ENCODE measurements at regions not wholly inside any gene's neighbourhood (a gene's known extent, or its start where the extent isn't known, plus 50 kb on each side); places are given as distances from the start of the nearest gene placed in this dataset.

GRCh38 chr12:76270657-76271358 lies 77.4 kb downstream of the BBS10 start:
- peaks cover 0 to 15% (median 2%) of the 10 kb centered on the region in 3 donors for H3K4me1 ChIP-seq
- no peak overlapping the region for H3K27ac ChIP-seq
- TF ChIP-seq POLR2A (IDR thresholded peaks at IDR 0.05), result no peak
- TF ChIP-seq, protein P1, sequence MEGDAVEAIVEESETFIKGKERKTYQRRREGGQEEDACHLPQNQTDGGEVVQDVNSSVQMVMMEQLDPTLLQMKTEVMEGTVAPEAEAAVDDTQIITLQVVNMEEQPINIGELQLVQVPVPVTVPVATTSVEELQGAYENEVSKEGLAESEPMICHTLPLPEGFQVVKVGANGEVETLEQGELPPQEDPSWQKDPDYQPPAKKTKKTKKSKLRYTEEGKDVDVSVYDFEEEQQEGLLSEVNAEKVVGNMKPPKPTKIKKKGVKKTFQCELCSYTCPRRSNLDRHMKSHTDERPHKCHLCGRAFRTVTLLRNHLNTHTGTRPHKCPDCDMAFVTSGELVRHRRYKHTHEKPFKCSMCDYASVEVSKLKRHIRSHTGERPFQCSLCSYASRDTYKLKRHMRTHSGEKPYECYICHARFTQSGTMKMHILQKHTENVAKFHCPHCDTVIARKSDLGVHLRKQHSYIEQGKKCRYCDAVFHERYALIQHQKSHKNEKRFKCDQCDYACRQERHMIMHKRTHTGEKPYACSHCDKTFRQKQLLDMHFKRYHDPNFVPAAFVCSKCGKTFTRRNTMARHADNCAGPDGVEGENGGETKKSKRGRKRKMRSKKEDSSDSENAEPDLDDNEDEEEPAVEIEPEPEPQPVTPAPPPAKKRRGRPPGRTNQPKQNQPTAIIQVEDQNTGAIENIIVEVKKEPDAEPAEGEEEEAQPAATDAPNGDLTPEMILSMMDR (IDR thresholded peaks at IDR 0.05), result no peak
- no peaks in the 10 kb centered on the region for H3K27me3 ChIP-seq
- no peaks in the 10 kb centered on the region for H3K9me3 ChIP-seq
- intact Hi-C loops (cut with DNase I), result no loop called here
- WGBS, 2 donors, result 48 to 66% methylated on average over 2 of the region's 2 CpGs
- no peak overlapping the region for H3K4me3 ChIP-seq
- no peaks in the 10 kb centered on the region for H3K36me3 ChIP-seq
- DNase-seq, result no peak

GRCh38 chr12:76268267-76268666 lies 79.9 kb downstream of the BBS10 start:
- no peaks in the 10 kb centered on the region for H3K27me3 ChIP-seq
- no peak overlapping the region for H3K4me3 ChIP-seq
- 58 to 74% methylated on average over 1 of the region's 1 CpG for WGBS, 2 donors
- H3K27ac ChIP-seq, result no peak overlapping the region
- no peaks in the 10 kb centered on the region for H3K9me3 ChIP-seq
- H3K36me3 ChIP-seq, result no peaks in the 10 kb centered on the region
- no peak for TF ChIP-seq POLR2A (IDR thresholded peaks at IDR 0.05)
- TF ChIP-seq, protein P1 (IDR thresholded peaks at IDR 0.05), result no peak
- peaks cover 4 to 32% (median 8%) of the 10 kb centered on the region in 3 donors for H3K4me1 ChIP-seq
- intact Hi-C loops (cut with DNase I), result no loop called here
- DNase-seq, result no peak

DNA sequence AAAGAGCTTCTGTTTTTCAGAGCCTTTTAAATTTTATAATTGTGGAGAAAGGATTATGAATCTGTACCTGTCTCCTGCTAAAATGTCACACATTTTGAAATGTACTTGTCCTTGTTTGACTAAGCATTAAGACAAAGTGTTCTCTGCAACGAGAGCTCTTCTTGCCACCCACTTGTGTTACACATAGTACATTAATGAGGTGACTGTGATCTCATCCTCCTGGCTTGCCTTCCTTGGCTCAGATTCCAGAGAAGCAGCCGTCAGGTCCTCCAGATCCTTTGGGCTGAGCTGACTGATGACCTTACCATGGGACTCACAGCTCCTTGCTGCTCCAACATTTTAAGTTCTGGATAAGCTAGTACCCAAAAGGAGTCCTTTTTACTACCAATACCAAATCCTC lies 81.4 kb downstream of the BBS10 start:
- Histone ChIP-seq H3K27ac (peak overlapping the region; percentile 5 to 33 (median 24)), H3K36me3 (no peaks in the 10 kb centered on the region), H3K4me1 (peaks cover 4 to 32% (median 8%) of the 10 kb centered on the region in 3 donors), H3K27me3 (no peaks in the 10 kb centered on the region), H3K4me3 (no peak overlapping the region), H3K9me3 (peaks cover 0 to 6% (median 0%) of the 10 kb centered on the region in 3 donors)
- WGBS, 2 donors, result 19 to 23% methylated on average over 2 of the region's 2 CpGs
- TF ChIP-seq, protein P1 (IDR thresholded peaks at IDR 0.05), result no peak
- no peak for TF ChIP-seq POLR2A (IDR thresholded peaks at IDR 0.05)
- intact Hi-C loops (cut with DNase I), result no loop called here
- no peak for DNase-seq

DNA sequence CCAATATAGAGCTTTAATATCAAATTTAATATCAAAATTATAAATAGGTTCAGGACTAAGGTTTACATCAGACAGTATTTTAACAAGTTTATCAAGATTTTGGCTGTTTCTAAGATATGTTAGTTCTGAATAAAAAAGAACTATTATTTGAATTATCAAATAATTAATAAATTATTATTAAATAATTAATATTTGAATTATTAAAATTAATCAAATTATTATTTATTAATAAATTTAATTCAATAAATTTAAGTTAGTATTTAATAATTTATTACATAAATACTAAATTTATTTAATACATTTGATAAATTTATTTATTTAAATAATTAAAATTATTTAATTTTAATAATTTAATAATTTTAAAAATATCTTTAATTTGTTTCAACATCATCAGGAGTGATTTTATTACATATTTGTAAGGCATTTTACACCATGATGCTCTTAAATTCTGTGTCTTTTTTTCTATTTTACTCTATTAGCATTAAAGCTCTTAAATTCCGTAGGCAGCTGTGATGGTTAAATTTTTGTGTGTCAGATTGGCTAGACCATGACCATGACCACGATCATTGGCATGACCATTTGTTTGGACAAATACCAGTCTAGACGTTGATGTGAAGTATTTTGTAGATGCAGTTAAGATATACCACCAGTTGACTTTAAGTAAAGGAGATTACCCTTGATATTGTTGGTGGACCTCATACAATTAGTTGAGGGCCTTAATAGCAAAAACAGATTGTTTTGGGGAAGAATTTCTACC lies 82.6 kb downstream of the BBS10 start:
- Histone ChIP-seq H3K4me1 (peaks cover 8 to 42% (median 12%) of the 10 kb centered on the region in 3 donors), H3K9me3 (peaks cover 0 to 7% (median 0%) of the 10 kb centered on the region in 3 donors), H3K36me3 (no peaks in the 10 kb centered on the region), H3K4me3 (no peak overlapping the region), H3K27me3 (no peaks in the 10 kb centered on the region), H3K27ac (peak overlapping the region in 3 of 4 donors; percentile 57 to 75 (median 73))
- WGBS, 2 donors, result 44 to 48% methylated on average over 3 of the region's 3 CpGs
- no peak for TF ChIP-seq POLR2A (IDR thresholded peaks at IDR 0.05)
- no peak for DNase-seq
- intact Hi-C loops (cut with DNase I), result no loop called here

GRCh38 chr12:76264611-76265012 lies 83.6 kb downstream of the BBS10 start:
- TF ChIP-seq POLR2A (IDR thresholded peaks at IDR 0.05), result no peak
- TF ChIP-seq, protein P1 (IDR thresholded peaks at IDR 0.05), result no peak
- DNase-seq, result no peak
- Histone ChIP-seq H3K4me1 (peaks cover 10 to 52% (median 22%) of the 10 kb centered on the region in 3 donors), H3K27ac (peak overlapping the region; percentile 57 to 75 (median 68)), H3K36me3 (no peaks in the 10 kb centered on the region), H3K9me3 (peaks cover 0 to 7% (median 0%) of the 10 kb centered on the region in 3 donors), H3K4me3 (no peak overlapping the region), H3K27me3 (no peaks in the 10 kb centered on the region)
- intact Hi-C loops (cut with DNase I), result no loop called here

All from esophagus squamous epithelium (tissue), 5 donors.